ENCODE measurements at regions not wholly inside any gene's neighbourhood (a gene's known extent, or its start where the extent isn't known, plus 50 kb on each side); places are given as distances from the start of the nearest gene placed in this dataset.

GRCh38 chr9:4370501-4370900 is 70.6 kb upstream of the GLIS3 start:
- WGBS (ENCODE audit: insufficient coverage, insufficient replicate concordance, low lambda C conversion rate, missing lambda C conversion rate) = 65% methylated on average over 3 of the region's 3 CpGs
- Histone ChIP-seq H3K9me3 (replicated peaks; ENCODE audit: control insufficient read depth, insufficient read depth, low read length) (no peaks in the 10 kb centered on the region), H3K4me2 (ENCODE audit: control insufficient read depth, insufficient read depth) (no peak overlapping the region), H3K79me2 (ENCODE audit: control insufficient read depth, insufficient read depth, low read length) (no peaks in the 10 kb centered on the region), H3K27ac (ENCODE audit: control insufficient read depth, insufficient read depth) (no peak overlapping the region), H2AFZ (ENCODE audit: control insufficient read depth, low read depth, low read length) (no peak overlapping the region), H3K4me3 (no peak overlapping the region), H3K4me1 (ENCODE audit: control insufficient read depth, insufficient read depth, low read length) (no peaks in the 10 kb centered on the region), H4K20me1 (ENCODE audit: control insufficient read depth, insufficient read depth) (no peaks in the 10 kb centered on the region), H3K36me3 (ENCODE audit: control insufficient read depth in 2 of 2, insufficient read depth in 2 of 2, low read length in 1 of 2) (no peaks in the 10 kb centered on the region), H3K27me3 (replicated peaks in 1 of 2; ENCODE audit: control insufficient read depth in 2 of 2, insufficient read depth in 2 of 2, low read length in 1 of 2) (no peaks in the 10 kb centered on the region), H3K9ac (ENCODE audit: control insufficient read depth, insufficient read depth, low read length) (no peak overlapping the region)
- in situ Hi-C loops (cut with MboI) (loop anchor here (25.0 kb wide), 1 partner anchor 1508 kb away; no protein-coding TSS in a partner anchor), intact Hi-C loops (cut with micrococcal nuclease; ENCODE audit: unreplicated experiment) (no loop called here)
- no TSS peak for BruUV-seq (replicated peaks)
- ChIA-PET RAD21 (ENCODE audit: unreplicated experiment) (no interaction called here), SMC1A (ENCODE audit: uncharacterized antibody, unreplicated experiment) (no interaction called here), CTCF (interaction anchor here (0.7 to 1.1 kb wide), 4 partner anchors 13 to 188 kb away, joined by 3 to 4 read pairs (median 3); no protein-coding TSS in a partner anchor), POLR2A (no interaction called here)
- no peak for TF ChIP-seq IRF4 (IDR thresholded peaks at IDR 0.05; ENCODE audit: low read depth, low read length)
- TF ChIP-seq PKNOX1 (IDR thresholded peaks at IDR 0.05) = no peak
- no peak for TF ChIP-seq EGR1 (IDR thresholded peaks at IDR 0.05; ENCODE audit: borderline replicate concordance in 1 of 2, low read depth in 2 of 2, low read length in 2 of 2)
- no peak for TF ChIP-seq CREM (IDR thresholded peaks at IDR 0.05; ENCODE audit: low read depth)
- no peak for TF ChIP-seq ATF7 (IDR thresholded peaks at IDR 0.05; ENCODE audit: low read depth)
- TF ChIP-seq ATF2 (IDR thresholded peaks at IDR 0.05; ENCODE audit: low read length) = no peak
- no peak for DNase-seq (ENCODE audit: low read depth, low spot score)
- no peak for ATAC-seq
- FAIRE-seq = no peak
